ACHN (cell line): ENCODE measurements at regions not wholly inside any gene's neighbourhood (a gene's known extent, or its start where the extent isn't known, plus 50 kb on each side); places are given as distances from the start of the nearest gene placed in this dataset.
"Not testable (repeated sequence)": the region's sequence is repeated elsewhere in the genome, so short reads cannot be mapped to it uniquely, and the experiment has no call there.

ENCODE experiments used
- DNase-seq: peaks from one replicate; pipeline ENCODE4 v3.0.0-alpha.2; 2015
- in situ Hi-C: cut with HindIII; loops from 2 replicates; pipeline ENCODE4 v1.10.0; 2017; ENCODE audit warnings: low sequenced_read_pairs, low pct_ligation_motif_present, low pct_unique_long_range_greater_than_20kb

DNA sequence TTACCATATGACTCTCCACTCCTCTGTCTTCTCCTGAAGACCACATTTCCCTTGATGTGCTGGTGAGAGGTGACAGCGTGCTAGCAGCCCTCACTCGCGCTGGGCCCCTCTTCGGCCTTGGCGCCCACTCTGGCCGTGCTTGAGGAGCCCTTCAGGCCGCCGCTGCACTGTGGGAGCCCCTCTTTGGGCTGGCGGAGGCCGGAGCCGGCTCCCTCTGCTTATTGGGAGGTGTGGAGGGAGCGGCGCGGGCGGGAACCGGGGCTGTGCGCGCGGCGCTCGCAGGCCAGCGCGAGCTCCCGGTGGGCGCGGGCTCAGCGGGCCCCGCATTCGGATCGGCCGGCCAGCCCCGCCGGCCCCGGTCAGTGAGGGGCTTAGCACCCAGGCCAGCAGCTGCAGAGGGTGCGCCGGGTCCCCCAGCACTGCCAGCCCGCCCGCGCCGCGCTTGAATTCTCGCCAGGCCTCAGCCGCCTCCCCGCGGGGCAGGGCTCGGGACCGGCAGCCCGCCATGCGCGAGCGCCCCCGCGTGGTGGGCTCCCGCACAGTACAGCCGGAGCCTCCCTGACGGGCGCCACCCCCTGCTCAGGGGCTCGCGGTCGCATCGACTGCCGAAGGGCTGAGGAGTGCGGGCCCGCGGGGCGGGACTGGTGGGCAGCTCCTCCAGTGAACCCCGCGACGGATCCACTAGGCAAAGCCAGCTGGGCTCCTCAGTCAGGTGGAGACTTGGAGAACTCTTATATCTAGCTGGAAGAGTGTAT is 246.6 kb upstream of the REG3G start:
- in situ Hi-C loops, result no loop called here
- no peak for DNase-seq

DNA sequence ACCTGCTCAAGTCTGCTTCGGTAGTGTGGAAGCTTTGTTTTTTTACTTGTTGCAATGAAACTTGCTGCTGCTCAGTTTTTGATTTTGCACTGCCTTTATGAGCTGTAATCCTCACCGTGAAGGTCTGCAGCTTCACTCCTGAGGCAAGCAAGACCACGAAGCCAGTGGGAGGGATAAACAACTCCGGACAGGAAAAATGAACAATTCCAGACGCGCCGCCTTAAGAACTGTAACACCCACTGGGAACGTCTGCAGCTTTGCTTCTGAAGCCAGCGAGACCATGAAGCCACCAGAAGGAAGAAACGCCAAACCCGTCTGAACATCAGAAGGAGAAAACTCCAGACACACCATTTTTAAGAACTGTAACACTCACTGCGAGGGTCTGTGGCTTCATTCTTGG is 245.7 kb upstream of the REG3G start:
- in situ Hi-C loops, result no loop called here
- no peak for DNase-seq

DNA sequence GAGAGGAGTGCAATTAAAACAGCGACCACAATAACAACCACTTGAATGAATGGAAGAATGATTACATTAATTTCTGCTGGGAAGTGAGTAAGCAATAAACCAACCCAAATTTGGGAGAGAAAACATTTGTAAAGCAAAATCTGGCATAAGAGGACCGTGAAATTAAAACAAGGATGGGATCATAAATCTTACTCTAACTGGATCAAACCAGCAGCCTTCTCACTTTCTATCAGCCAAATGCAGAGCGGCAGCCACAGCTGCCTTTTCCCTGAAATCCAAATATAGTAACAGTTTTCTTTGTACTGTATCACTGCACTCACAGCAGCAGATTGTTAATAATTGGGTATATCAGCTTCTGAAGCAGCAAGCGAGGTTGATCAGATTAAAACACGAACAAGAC is 245.2 kb upstream of the REG3G start:
- in situ Hi-C loops, result no loop called here
- DNase-seq, result no peak

DNA sequence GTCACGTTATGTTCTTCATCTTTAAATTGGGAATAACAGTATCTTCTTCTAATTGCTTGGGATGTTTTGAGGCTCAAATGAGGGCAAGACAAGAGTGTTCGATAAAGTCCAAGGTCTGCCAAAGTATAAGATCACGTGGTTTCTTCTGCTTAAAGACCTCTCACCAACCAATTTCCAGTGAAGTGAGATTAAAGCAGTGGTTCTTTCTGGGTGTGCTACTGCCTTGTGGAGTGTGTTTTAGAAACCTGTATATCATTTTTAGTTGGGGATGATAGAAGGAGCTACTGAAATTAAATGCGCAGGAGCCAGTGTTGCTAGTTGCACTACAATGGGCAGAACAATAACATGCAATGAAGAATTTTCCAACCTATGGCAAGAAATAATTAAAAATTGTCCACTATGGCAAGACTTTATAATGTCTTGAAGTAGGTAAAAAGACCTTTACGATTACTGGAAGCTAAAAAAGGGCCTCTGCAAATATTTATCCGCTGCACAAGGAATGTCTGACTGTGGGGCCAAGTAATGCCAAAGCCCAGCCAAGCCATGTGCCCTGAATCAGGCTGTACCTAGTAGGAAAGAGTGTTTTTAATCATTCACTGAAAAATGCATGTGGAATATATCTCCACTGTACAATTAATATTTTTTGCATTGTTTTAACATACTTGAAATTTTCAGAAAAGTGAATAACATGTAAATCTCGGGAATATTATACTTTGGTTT is 244.5 kb upstream of the REG3G start:
- in situ Hi-C loops, result no loop called here
- no peak for DNase-seq

DNA sequence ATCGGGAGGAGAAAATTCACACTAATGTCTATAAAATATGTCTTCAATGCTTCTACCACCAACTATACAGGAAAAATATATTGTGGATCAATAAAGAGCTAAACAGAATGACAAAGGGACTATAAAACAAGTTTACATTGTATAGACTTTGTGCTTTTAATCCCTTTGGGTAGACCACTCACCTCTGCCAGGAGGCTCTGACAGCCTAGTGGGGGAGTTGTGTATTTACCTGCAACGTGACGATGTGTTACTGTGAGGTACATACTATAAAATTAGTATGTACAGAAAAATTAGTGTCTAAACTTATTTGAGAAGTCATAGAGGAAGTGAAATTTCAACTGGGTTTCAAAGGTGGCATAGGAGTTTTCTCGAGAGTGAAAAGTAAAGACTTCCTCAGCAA is 243.3 kb upstream of the REG3G start:
- DNase-seq, result no peak
- in situ Hi-C loops, result no loop called here

DNA sequence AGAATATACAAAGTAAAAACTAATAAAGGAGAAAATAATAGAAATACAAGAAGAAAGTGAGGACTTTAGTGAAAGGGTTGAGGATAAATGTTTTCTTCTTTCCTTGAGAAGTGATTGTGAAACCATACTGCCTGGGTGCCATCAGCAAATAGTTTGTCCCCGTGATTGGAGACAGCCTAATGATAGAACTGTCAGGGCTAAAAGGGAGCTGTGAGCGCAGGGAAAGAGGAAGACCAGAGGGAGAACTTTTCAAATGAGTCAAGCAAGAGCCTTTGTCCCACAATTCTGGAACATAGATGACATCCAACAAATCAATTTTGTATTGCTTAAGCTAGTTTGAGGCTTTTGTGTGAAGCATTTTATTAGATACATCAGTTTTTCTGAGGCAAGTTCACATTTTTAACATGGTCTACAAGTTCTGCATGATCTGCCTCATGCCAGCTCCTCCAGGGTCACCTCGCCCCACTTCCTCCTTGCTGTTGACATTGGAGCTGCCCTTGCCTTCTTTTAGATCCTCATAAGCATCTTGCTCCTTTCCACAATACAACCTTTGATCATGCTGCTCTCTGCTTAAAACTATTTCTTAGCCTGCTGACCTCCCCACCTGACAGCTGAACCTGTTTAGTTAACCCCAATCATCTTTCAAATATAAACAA is 213.4 kb upstream of the REG3G start:
- DNase-seq, result no peak
- in situ Hi-C loops, result no loop called here

DNA sequence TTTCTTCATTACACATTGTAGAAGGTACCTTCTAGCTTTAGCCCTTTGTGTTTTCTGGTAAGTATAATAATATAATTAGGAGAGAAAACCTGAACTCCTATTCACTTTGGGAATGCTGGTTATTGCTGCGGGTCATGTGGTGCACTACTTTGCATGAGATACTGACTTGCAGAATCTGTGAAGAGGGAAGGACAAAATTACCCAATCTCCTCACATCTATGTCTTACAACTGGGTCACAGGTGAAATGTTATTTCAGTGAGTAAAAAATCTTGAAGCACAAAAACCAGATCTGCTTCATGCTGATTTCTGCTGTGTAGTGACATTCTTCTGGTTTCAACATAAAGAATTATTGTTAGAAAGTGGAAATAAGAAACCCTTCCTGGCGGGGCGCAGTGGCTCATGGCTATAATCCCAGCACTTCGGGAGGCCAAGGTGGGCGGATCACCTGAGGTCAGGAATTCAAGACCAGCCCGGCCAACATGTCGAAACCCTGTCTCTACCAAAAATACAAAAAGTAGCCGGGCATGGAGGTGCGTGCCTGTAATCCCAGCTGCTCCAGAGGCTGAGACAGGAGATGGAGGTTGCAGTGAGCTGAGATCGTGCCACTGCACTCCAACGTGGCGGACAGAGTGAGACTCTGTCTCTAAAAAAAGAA is 211.0 kb upstream of the REG3G start:
- in situ Hi-C loops, result no loop called here
- DNase-seq, result no peak

DNA sequence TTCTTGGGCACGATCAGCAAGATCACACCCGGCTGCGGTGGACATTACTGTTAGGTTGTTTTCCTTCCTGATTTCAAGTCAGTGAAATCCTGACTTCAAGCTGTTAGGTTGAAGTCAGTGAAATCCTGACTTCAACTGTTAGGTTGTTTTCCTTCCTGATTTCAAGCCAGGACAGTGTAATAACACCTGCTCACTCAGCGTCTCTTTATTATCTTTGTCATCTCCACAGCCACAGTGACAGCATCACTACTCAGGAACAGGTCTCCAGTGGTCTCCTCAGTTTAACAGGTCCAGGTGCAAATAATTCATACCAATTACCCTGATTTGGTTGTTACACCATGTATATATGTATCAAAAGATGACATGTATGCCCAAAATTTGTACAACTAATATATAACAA is 208.1 kb upstream of the REG3G start:
- in situ Hi-C loops, result no loop called here
- DNase-seq, result no peak

DNA sequence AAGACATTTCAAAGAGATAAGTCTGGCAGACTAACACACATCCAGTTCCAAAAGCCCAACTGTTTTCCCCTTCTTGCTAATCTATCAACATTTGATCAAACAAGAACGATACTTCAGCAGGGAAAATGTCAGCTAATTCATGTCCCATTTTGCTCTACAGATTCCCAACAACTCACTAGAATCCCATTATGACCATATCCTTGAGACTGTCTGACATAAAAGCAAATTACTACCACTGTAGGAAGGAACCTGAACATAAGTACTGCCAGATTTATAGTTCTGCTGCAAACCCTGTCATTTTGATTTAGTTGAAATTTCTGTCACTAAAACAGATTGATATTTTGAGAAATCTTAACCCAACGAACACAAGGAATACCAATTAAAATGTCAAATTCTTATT is 193.0 kb upstream of the REG3G start:
- DNase-seq, result no peak
- in situ Hi-C loops, result no loop called here

DNA sequence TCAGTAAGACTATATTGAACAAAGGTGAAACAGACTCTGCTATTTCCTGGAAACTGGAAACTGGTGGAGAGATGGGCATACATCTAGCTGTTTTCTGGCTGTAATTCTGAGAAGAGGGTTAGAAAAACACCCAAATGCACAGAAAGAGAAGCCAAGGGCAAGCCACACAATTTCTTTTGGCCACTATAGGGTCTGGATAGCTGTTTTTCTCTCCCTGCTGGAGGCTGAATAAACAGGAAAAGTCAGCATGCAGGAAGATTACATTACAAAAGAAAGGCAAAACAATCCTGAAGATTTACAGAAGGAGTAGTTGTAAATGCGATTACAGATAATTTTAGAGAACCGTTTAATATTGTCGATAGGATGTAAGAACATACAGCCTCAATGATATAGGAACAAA is 186.2 kb upstream of the REG3G start:
- no peak for DNase-seq
- in situ Hi-C loops, result no loop called here

DNA sequence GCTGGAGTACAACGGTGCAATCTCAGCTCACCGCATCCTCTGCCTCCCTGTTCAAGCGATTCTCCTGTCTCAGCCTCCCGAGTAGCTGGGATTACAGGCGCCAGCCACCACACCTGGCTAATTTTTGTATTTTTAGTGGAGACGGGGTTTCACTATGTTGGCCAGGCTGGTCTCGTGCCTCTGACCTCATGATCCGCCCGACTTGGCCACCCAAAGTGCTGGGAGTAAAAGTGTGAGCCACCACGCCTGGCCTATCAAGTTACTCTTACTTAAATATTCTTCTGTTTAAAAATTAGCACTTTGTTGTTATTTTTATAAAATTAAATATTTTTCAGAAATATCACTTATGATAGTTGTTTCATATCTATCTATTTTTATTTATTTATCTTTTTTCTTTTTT is 185.2 kb upstream of the REG3G start:
- DNase-seq, in situ Hi-C loops: not testable (repeated sequence)

DNA sequence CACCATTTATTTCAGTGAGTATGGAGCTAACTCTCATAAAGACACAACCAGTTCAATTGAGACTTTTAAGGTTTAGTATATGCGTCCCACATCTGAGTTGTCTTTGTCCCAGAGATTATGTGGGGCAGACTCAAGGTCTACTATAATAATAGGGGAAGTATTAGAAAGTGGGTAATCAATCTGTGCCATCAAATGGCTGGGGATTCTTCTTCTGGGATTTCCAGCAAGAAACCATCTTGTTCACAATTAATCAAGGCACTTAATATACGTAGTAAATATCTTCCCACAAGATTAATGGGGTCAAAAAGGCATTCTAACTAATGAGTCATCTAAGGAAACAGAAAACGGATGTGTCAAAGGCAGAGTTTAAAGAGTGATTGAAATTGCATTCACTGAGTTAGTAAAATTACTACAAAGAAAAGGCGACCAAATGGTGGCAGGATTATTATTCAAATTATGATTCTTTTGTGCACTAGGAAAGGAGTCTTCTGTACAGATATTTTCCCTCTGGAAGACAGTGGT is 179.8 kb upstream of the REG3G start:
- in situ Hi-C loops, result no loop called here
- no peak for DNase-seq

DNA sequence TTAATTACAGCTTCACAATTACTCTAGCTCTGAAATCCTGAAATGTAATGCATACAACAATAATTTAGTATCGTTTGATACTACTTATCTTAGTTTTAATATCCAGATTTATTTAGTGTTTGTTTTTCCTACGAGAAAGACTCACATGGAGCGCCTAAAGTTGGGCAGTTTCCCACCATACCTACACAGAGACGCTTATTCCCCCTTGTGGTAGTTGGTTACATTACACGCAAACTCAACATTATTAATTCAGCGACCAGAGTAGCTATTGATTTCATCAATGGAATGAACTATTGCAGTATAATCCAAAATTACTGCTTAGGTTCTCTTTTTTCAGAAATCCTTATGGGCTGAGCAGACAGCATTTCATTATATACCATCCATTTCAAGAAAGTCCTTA is 164.0 kb upstream of the REG3G start:
- in situ Hi-C loops, result no loop called here
- peak; percentile 40 for DNase-seq

DNA sequence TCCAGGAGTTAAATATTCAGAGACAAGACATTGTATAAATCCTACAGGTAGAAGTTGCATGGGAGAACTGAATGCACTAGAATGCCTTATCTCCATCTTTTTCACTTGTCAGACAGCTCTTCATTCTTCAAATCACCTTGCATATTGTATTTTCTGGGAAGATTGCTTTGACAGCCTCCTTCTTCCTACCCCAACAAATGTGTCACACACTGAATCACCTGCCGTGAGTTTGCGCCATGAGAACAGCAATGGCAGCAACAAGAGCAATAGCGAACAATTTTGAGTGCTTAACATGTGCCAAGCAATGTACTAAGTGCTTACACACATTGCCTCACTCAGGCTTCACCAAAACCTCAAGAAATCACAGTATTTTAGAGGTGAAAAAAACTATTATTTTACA is 161.3 kb upstream of the REG3G start:
- no peak for DNase-seq

DNA sequence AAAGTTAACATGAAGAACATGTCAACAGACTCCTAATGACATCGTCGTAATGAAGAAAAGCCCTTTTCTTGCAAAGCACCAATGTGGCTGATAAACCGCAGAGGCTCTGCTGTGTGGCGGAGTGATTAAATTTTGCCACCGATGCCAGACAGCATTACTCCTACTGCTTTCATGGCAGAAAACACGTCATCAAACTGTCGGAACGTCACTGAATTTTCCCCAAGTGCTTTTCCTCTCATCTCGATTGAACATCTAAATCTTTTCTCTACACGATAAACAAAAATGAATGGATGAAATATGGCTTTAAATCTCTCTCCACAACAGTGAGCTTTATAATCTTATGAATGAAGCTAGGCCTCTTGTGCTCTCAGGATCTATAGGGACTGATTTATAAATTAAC is 159.8 kb upstream of the REG3G start:
- in situ Hi-C loops, result no loop called here
- DNase-seq, result no peak

More for the DNA sequence above, 161.3 kb upstream of the REG3G start:
- in situ Hi-C loops, result no loop called here

DNA sequence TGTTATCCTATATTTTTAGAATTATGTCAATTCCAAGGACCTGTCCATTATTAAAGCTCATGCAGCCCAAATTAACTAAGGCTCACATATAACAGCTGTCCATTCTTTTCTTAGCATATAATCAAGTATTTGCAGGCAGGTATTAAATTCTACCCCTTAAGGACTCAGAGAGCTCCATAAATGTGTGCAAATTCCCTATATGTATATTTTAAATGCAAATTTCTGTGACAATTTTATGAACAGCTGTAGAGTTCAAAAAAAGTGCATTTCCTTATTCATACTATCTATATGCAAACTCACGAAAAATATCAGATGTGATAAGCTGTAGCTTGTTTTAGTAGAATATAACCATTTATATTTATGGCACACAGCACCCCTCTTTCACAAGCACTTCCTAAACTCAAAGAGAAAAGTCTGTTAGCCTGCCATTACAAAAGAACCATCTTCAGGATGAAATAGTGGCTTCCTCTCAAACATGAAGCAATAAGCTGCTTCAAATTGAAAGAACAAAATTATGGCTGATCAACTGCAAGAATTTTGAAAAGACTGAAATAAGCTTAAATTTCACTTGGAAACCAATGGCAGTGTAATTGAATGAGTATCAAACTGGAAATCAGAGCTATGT is 155.0 kb upstream of the REG3G start:
- in situ Hi-C loops, result no loop called here
- DNase-seq, result no peak

DNA sequence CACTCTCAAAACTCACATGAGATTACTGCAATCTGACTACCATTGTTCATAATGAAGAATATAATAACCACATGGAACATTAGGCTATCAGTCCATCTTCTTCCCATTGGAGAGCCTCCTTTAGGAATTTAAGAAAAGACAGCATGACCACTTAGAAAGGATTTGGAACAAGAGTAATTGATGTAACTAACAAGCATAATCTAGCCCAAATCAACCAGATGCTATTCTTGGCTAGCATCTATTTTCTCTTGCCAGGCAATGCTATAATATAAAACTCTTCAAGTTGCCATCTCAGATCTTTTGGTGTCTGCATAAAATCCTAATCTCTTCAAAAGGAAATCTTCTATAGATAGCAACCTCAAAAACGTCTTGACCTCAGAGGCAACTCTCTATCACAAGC is 152.0 kb upstream of the REG3G start:
- in situ Hi-C loops, result no loop called here
- DNase-seq, result no peak

DNA sequence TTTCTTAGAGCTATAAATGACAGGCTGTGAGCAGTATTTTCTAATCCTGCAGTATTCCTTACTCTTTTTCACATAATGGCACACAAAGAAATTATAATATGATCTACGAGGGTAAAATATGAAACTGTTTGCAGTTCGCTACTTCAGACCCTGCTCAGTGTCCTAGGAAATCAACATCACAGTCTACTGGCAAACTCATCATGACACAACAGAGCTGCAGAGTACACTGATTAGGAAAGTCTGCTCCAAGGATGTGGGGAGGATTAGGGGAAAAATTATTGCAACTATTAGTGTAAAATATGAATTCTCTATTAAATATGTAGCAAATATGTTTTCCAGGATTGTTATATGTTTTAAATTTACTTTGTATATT is 149.2 kb upstream of the REG3G start:
- in situ Hi-C loops, result no loop called here
- no peak for DNase-seq

DNA sequence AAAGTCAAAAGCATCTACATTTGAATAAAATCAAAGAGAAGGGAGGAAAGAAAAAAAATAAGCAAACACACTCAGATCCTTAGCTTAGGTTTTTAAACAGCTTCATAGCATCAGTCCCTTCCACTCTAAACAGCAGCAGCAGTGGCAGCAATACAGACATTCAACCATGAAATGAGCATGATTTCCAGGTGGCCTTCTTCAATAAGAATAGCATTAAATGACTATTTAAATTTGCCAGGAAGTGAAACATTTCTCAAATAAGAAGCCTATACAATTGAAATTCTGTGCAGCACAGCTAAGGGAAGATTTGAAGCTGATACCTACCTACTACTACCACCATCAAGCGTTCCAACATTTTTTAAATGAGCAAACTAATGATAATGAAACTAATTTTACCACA is 138.1 kb upstream of the REG3G start:
- no peak for DNase-seq
- in situ Hi-C loops, result no loop called here
